ENCODE measurements at regions not wholly inside any gene's neighbourhood (a gene's known extent, or its start where the extent isn't known, plus 50 kb on each side); places are given as distances from the start of the nearest gene placed in this dataset.
"Not testable (repeated sequence)": the region's sequence is repeated elsewhere in the genome, so short reads cannot be mapped to it uniquely, and the experiment has no call there.

DNA sequence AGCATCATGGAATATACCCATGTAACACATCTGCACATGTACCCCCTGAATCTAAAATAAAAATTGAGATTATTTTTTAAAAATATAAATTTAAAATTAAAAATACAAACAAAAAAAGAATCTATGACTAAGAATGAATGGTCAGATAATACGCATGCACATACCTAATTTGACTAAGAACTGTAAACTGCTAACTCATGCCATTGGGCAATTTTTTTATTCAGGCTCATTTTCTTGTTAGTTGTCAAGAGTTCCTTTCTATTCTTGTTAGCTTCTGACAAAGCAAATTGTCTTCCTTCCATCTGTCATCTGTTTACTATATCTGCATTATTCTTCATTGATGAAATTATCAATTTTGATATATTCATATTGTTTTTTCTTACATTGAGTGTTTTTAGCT, 69.5 kb upstream of the HAND1 start:
- no peak for DNase-seq (ENCODE audit: low read depth in 2 of 2)

DNA sequence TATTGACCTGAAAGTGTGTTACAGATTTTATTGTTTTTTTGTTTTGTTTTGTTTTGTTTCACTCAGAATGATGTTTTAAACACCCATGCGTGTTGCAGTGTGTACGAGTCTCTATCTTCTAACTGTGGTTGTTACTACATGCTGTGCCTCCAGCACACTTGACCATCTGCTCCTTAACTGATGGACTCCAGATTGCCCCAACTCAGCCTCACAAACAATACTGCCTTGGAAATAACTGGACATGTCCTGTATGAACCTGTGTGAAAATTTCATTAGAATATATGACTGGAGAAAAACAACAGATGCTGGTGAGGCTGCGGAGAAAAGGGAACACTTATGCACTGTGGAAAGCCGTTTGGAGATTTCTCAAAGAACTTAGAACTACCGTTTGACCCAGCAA, 68.7 kb upstream of the HAND1 start:
- DNase-seq (ENCODE audit: low read depth in 2 of 2) = no peak

DNA sequence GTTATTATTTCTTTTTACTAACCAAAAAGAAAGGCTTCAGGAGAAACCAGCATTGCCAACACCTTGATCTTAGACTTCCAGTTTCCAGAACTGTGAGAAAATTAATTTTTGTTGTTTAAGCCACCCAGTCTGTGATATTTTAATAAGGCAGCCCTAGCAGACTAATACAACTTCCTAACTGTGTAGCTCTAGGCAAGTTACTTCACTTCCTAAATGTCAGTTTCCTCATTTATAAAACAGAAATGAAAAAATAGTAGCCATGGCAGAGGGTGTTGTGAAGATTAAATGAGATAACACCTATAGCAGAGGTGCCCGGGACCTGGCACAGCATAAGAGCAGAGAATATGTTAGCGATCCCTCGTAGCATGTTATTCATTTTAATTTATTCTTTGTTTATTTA, 66.6 kb upstream of the HAND1 start:
- no peak for DNase-seq (ENCODE audit: low read depth in 2 of 2)

DNA sequence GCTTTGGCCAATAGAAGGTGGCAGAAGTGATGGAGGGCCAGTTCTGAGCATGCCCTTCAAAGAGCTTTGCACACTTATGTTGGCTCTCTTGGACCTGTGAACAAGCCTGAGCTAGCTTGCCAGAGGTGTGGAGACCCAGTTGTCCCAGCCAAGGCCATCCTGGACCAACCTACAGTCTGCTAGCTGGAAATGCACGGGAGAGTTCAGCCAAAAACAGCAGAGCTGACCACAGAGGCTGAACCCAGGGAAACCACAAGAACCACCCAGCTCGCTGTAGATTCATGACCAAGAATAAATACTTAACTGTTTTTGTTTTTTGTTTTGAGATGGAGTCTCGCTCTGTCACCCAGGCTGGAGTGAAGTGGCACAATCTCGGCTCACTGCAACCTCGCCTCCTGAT, 65.4 kb upstream of the HAND1 start:
- DNase-seq (ENCODE audit: low read depth in 2 of 2) = no peak

DNA sequence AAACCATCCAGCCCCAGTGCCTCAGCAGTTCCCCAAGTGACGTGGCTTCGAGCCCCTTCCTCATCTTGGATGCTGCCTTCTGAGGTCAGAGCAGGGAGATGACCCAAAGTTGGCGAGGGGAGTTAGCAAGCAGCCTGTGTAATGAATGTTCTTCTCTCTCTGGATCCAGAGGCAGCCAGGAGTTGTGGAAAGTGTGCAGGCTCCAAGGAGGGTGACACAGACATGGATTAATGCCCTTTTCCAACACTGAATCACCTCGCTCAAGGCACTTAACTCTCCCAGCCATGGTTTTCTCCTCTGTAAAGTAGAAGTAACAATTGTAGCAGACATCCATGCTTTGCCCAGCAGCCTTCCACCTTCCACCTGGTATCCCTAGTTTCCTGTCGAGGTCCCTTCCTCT, 64.6 kb upstream of the HAND1 start:
- no peak for DNase-seq (ENCODE audit: low read depth in 2 of 2)

DNA sequence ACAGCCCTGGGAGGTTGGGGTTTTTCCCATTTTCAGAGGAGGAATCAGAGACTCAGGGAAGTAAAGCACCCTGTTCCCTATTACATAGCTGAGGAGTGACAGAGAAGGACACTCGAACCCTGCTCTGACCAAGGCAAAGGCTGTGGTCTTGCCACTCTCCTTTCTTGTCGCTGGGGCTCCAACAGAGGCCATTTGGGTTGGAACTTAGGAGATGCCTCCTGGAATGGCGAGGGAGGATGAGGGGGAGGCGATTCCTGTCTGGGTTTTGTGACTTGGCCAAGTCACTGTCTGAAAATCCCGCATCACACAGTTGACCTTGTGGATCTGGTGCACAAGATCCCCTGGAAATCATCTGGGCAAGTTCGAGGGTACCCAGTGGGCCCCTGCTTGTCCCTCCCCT, 64.0 kb upstream of the HAND1 start:
- no peak for DNase-seq (ENCODE audit: low read depth in 2 of 2)

DNA sequence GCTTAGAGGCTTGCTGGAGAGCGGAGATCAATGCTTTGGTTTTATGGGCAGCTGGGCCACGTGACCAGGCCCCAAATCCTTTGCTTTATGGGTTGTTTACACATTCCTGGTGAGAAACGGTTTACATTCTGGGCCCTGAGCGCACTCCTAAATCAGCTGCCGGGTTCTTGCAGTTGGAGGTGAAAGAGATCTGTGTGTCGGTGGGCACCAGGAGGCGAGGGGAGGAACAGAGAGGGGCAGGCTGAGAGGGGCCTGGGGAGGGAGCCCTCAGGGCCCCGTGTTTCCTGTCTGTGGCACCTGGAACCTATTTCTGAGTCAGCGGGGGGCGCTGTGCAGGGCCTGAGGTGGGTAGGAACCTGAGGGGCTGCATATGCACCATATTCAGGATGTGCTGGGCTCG, 63.5 kb upstream of the HAND1 start:
- no peak for DNase-seq (ENCODE audit: low read depth in 2 of 2)

DNA sequence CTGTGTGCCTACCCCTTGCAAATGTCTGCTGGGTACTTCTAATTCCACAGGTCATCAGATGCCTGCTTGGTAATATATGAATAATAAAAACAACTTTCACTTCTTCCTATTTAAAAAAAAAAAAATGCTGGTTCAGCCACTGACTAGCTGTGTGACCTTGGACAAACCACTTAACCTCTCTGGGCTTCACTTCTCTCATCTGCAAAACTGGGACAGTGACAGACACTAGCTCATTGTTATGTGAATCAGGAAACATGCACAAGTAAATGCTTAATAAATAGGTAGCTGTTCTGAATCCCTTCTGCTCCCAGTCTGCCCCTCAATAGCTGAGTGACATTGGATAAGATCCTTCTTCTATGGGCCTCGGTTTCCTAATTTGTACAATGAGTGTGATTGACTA, 62.6 kb upstream of the HAND1 start:
- no peak for DNase-seq (ENCODE audit: low read depth in 2 of 2)

DNA sequence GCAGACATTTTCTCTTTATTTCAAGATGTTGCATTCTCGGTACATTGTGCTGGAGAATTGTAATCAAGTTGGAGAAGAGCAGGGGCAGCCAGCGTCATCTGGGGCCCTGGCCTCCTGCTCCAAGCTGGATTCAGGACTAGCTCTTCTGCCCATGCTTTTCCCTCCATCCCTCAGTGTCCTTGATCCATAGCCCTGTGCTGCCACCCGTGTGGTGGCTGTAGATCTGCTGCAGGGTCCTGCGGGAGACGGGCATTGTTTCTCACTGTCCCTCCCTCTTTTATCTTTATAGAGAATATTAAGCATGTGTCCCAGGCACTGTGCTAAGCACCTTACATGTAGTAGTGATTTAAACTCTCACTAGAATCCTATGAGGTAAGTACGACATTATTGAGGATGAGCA, 60.5 kb upstream of the HAND1 start:
- no peak for DNase-seq (ENCODE audit: low read depth in 2 of 2)

DNA sequence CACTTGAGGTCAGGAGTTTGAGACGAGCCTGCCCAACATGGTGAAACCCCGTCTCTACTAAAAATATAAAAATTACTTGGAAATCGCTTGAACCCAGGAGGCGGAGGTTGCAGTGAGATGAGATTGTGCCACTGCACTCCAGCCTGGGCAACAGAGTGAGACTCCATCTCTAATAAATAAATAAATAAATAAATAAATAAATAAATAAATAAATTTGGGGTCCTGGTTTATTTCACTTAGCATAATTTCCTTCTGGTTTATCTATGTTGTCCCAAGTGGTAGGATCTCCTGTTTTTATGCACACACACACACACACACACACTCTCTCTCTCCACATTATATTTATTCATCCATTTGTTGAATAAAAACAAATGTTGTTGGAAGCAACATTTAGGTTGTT, 58.4 kb upstream of the HAND1 start:
- not testable (repeated sequence) for DNase-seq (ENCODE audit: low read depth in 2 of 2)

DNA sequence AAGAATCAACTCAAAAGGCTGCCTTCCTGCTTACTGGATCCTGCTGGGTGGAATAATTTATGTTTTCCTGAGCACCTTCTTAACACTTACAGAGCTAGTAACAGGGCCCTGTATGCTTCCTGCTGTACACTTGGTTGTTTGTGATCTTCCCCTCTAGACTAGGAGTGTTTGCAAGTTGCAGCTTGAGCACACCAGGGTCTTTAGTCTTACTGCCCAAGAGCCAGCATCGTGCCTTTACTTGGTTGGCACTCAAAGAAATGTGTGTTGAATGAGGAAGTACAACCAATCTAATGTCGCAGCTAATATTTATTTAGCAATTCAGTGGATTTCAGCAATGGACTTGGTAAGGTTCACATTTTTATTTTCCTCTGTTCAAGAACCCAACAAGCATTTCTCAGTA, 57.5 kb upstream of the HAND1 start:
- DNase-seq (ENCODE audit: low read depth in 2 of 2) = no peak

DNA sequence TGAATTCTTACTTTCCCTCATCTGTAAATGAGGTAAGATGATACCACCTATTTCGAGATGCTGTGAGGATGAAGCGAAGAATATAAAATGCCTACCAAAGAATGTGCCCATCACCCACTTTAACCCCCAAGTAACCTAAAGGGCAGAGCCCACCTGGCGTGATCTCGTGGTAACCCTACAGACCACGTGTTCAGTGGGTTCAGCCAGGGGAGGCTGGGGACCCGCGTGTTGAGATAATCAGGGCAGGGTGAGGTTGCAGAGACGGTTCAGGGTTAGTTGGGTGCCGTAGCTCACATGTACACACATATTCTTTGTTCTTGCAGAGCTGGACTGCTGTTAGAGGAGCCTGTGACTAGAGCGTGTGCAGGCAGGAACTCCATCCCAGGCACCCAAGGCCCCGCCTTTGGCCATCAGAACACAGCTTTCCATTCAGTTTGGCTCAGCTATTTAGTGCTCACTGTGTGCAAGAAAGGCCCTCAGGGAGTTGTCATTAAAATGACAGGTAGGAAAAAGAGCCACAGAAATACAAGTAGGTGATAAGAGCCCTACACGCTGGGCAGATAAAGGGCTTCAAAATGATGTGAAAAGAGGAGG, 56.5 kb upstream of the HAND1 start:
- DNase-seq (ENCODE audit: low read depth in 2 of 2) = no peak

DNA sequence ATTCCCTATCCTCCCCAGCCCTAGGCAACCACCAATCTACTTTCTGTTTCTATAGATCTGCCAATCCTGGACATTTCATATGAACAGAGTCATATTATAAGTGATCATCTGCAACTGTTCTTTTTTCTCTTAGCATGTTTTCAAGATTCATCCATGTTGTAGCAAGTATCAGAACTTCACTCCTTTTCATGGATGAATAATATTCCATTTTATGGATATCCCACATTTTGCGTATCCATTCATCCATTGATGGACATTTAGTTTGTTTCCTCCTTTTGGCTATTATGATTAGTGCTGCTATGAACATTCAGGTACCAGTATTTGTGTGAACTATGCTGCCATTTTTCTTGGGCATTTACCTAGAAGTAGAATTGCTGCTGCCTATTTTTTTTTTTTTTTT, 51.3 kb upstream of the HAND1 start:
- no peak for DNase-seq (ENCODE audit: low read depth in 2 of 2)

DNA sequence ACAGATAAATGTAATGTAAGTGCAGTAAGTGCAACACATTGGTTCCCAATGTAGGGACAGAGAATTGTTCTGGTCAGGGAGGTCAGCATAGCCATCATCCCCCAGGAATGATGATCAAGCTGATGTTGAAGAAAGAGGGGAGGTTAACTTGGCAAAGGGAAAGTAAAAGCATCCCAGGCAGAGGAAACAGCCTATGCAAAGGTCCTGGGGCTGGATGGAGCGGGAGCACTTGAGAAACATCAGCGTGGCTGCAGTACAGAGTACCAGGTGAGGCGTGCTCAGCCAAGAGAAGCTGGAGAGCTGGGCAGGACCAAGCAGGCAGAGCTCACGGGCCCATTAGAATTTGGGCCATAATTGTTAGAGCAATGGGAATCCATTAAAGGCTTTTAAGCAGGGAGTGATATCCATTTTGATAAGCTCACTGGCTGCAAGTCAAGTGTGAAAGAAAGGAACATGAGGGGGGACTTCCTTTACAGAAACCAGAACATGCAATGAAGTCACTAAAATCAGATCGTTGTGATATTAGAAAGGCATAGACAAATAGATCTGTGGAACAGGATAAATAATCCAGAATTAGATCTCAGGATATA, 50.1 kb upstream of the HAND1 start:
- DNase-seq (ENCODE audit: low read depth in 2 of 2) = no peak
